LNCAP (cell line): ENCODE measurements at regions not wholly inside any gene's neighbourhood (a gene's known extent, or its start where the extent isn't known, plus 50 kb on each side); places are given as distances from the start of the nearest gene placed in this dataset.

ENCODE experiments used
- TF ChIP-seq, protein P1 (sequence below): fragments of 450-650 bp; IDR thresholded peaks from 2 replicates; pipeline ENCODE4 v1.5.1; 2017; ENCODE audit warnings: mild to moderate bottlenecking

DNA sequence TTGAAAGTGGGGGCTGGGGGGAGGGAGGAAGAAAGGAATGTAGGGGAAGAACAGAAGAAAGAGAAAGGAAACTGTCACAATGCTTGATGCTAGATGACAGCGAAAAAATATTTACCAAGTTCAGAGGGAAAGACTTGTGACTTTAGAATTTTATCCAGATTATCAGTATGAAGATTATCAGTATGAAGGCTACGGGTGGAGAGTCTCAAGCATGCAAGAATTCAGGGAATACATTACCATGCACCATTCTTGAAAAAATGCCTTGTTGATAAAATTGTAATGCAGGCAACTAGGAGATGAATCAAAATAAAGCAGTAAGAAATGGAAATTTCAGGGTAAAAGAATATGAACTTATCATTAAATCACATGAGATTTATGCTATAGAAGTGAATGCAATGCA is 376.8 kb downstream of the PCNX1 start:
- TF ChIP-seq, protein P1, sequence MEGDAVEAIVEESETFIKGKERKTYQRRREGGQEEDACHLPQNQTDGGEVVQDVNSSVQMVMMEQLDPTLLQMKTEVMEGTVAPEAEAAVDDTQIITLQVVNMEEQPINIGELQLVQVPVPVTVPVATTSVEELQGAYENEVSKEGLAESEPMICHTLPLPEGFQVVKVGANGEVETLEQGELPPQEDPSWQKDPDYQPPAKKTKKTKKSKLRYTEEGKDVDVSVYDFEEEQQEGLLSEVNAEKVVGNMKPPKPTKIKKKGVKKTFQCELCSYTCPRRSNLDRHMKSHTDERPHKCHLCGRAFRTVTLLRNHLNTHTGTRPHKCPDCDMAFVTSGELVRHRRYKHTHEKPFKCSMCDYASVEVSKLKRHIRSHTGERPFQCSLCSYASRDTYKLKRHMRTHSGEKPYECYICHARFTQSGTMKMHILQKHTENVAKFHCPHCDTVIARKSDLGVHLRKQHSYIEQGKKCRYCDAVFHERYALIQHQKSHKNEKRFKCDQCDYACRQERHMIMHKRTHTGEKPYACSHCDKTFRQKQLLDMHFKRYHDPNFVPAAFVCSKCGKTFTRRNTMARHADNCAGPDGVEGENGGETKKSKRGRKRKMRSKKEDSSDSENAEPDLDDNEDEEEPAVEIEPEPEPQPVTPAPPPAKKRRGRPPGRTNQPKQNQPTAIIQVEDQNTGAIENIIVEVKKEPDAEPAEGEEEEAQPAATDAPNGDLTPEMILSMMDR: no peak

DNA sequence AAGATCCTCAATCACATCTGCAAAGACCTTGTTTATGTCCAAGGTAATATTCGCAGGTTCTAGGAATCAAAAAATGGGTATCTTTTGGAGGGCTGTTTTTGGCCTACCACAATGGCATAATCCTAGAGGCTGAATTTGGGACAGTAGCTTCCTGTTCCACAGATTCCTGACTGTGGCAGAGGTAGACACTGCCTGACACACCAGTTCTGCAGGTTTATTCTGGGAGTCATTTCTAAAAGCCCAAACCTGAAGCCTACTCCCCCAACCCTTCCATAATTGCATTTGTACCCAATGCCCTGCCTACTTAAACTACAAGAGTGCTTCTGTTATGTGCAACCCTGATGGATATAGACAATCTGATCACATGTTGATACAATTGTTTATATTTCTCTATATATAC is 378.9 kb downstream of the PCNX1 start:
- TF ChIP-seq, protein P1: no peak

DNA sequence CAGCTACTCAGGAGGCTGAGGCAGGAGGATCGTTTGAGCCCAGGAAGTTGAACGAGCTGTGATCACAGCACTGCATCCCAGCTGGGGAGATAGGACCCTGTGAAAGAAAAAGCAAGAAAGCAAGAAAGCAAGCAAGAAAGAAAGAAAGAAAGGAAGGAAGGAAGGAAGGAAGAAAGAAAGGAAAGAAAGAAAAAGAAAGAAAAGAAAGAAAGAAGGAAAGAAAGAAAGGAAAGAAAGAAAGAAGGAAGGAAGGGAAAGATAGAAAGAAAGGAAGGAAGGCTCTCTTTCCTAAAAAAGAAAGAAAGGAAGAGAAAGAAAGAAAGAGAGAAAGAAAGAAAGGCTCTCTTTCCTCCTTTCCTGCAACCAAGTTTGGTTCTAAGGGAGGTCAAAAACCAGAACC is 380.3 kb downstream of the PCNX1 start:
- TF ChIP-seq, protein P1: no peak

DNA sequence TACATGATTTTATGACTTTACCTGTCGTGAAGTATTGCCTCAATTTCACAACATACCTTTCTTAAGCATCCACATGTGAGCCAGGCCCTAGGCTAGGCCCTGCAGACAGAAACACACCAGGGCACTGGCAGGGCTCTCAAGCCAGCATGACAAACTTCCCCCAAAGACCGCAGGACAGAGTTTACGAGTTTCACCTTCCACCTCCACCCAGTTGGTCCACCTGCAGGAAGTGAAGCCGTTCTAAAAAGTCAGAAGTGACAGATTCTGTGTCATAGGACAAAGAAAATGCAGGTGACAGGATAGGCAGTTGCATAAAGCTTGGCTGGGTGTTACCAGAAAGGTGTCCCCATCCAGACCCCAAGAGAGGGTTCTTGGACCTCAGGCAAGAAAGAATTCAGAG is 382.3 kb downstream of the PCNX1 start:
- TF ChIP-seq, protein P1: no peak

DNA sequence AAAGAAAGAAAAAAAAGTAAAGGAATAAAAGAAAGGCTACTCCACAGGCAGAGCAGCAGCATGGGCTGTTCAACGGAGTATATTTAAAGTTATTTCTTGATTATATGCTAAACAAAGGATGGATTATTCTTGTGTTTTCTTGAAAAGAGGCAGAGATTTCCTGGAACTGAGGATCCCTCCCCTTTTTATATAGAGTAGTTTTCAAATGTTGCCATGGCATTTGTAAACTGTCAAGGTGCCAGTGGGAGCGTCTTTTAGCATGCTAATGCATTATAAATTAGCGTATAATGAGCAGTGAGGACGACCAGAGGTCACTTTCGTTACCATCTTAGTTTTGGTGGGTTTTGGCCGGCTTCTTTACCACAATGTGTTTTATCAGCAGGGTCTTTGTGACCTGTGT is 383.0 kb downstream of the PCNX1 start:
- TF ChIP-seq, protein P1: no peak

DNA sequence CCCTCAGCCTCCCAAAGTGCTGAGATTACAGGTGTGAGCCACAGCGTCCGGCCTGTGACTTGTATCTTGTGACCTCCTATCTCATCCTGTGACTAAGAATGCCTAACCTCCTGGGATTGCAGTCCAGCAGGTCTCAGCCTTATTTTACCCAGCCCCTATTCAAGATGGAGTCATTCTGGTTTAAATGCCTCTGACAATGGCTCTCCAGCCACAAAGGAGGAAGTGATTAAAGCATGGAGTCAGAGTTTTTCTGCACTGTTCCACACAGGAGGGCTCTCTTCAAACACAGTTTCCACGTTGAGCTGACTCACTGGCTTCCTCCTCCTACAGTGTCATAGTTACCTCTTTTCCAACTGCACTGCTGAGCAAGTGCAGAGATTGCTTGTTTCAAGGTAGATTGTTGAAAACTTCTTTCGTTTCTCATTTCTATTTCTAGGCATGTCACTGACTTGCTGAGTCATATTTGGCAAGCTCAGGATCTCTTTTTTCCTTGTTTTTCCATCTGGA is 383.8 kb downstream of the PCNX1 start:
- TF ChIP-seq, protein P1: no peak

DNA sequence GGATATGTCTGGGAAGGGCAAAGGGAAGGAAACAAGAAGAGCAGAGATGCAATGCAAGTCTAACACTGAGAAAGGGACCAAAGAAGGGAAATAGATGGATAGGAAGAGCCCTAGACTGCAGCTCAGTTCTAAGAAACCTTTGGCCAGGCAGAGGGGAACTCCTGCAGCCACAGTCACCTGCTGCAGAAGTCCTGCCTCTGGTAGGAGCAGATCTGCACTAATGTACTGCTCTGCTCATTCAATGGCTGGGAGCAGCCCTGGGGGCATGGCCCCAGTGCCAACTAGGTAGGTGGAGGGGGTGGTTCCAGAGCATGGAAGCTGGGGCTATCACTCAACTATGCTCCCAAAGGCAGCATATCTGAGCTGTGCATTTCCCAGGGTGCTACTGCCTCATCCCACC is 388.9 kb downstream of the PCNX1 start:
- TF ChIP-seq, protein P1: no peak
